ENCODE measurements at regions not wholly inside any gene's neighbourhood (a gene's known extent, or its start where the extent isn't known, plus 50 kb on each side); places are given as distances from the start of the nearest gene placed in this dataset.

DNA sequence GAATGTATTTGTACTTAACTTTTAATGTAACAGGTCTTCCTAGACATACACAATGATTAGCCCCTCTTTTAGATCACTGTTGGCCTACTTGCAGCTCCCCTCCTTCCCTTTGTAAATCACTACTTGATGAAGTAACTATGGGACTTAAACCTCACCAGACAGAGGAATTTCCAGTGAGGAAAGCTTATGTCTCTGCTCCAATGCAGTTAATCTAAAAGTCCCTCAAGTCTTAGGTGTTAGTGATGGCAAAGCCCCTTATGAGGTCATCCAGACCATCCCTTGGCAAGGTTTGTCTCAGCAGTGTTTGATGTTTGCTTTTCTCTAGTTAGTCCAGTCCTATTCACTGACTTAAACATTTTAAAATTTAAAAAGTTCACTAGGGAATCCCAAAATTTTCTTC, 877.3 kb upstream of the INTU start:
- TF ChIP-seq, protein P1, sequence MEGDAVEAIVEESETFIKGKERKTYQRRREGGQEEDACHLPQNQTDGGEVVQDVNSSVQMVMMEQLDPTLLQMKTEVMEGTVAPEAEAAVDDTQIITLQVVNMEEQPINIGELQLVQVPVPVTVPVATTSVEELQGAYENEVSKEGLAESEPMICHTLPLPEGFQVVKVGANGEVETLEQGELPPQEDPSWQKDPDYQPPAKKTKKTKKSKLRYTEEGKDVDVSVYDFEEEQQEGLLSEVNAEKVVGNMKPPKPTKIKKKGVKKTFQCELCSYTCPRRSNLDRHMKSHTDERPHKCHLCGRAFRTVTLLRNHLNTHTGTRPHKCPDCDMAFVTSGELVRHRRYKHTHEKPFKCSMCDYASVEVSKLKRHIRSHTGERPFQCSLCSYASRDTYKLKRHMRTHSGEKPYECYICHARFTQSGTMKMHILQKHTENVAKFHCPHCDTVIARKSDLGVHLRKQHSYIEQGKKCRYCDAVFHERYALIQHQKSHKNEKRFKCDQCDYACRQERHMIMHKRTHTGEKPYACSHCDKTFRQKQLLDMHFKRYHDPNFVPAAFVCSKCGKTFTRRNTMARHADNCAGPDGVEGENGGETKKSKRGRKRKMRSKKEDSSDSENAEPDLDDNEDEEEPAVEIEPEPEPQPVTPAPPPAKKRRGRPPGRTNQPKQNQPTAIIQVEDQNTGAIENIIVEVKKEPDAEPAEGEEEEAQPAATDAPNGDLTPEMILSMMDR (IDR thresholded peaks at IDR 0.05): no peak
- TF ChIP-seq EP300 (IDR thresholded peaks at IDR 0.05) (no peak), POLR2AphosphoS5 (IDR thresholded peaks at IDR 0.05) (no peak)
